Gastrocnemius medialis (tissue), 4 donors: ENCODE measurements at regions not wholly inside any gene's neighbourhood (a gene's known extent, or its start where the extent isn't known, plus 50 kb on each side); places are given as distances from the start of the nearest gene placed in this dataset.

Source experiments
- ATAC-seq, 2 donors: fragments of 150-250 bp; one replicate each; pipeline ENCODE4 v1.9.1; 2016
- DNase-seq, 2 donors: peaks; one replicate each; pipeline ENCODE4 v3.0.0-alpha.2; 2019
- H3K27ac ChIP-seq, 4 donors: fragments of 200-600 bp; sonication (generic); 1 replicate in 1 of 4; 2 replicates in 3 of 4; pipeline ENCODE4 v1.5.1; 2016 to 2018; ENCODE audit warnings: mild to moderate bottlenecking in 2 of 4, moderate library complexity in 1 of 4
- H3K27me3 ChIP-seq, 3 donors: fragments of 200-600 bp; sonication (generic) in 2 of 3; 1 replicate in 1 of 3; 2 replicates in 2 of 3; pipeline versions ENCODE4 v1.5.1 to v1.6.0; 2016 to 2019; ENCODE audit warnings: mild to moderate bottlenecking in 1 of 3, moderate library complexity in 1 of 3
- H3K36me3 ChIP-seq, 2 donors: fragments of 200-600 bp; sonication (generic) in 1 of 2; one replicate each; pipeline ENCODE4 v1.5.1; 2017 to 2018
- H3K4me1 ChIP-seq, 2 donors: fragments of 200-600 bp; sonication (generic) in 1 of 2; one replicate each; pipeline ENCODE4 v1.5.1; 2016 to 2017; ENCODE audit warnings: mild to moderate bottlenecking in 2 of 2
- H3K4me3 ChIP-seq, 4 donors: fragments of 200-600 bp; sonication (generic) in 3 of 4; 1 replicate in 1 of 4; 2 replicates in 3 of 4; pipeline ENCODE4 v1.5.1; 2016 to 2019; ENCODE audit warnings: mild to moderate bottlenecking in 2 of 4
- H3K9me3 ChIP-seq, 3 donors: fragments of 200-600 bp; sonication (generic) in 2 of 3; 1 replicate in 1 of 3; 2 replicates in 2 of 3; pipeline ENCODE4 v1.5.1; 2016 to 2019
- CTCF ChIP-seq, 5 experiments: fragments of 450-650 bp in 3 of 5; fragments of 200-600 bp in 2 of 5; sonication (generic) in 2 of 5; IDR thresholded peaks in 4 of 5; conservative IDR thresholded peaks in 1 of 5; 1 replicate in 4 of 5; 2 replicates in 1 of 5; pipeline ENCODE4 v1.5.1; 2016 to 2019; ENCODE audit warnings: antibody characterized with exemption in 5 of 5, mild to moderate bottlenecking in 3 of 5, moderate library complexity in 3 of 5
- POLR2A ChIP-seq, 2 donors: fragments of 450-650 bp; IDR thresholded peaks; one replicate each; pipeline ENCODE4 v1.6.1; 2017; ENCODE audit warnings: antibody characterized with exemption in 2 of 2, mild to moderate bottlenecking in 2 of 2, moderate library complexity in 2 of 2
- in situ Hi-C, 4 donors: fragments of 200-750 bp; cut with MboI; loops; one replicate each; pipeline versions ENCODE4 v1.15.0 to v1.8.0; 2017; ENCODE audit warnings: low sequenced_read_pairs in 4 of 4
- intact Hi-C: fragments of 100-400 bp; cut with DNase I; formaldehyde crosslinking; loops from one replicate; pipeline ENCODE4 v1.15.1; 2023; ENCODE audit warnings: low total_unique reads

- TF ChIP-seq CTCF (IDR thresholded peaks at IDR 0.05 in 4 of 5, conservative IDR thresholded peaks at IDR 0.05 in 1 of 5) (no peak), POLR2A (IDR thresholded peaks at IDR 0.05) (no peak)
- H3K27ac ChIP-seq: peak overlapping the region in 1 of 4 donors; percentile 13
- peak; percentile 78 to 79 for ATAC-seq
- no peak overlapping the region for H3K4me3 ChIP-seq
- DNase-seq: peak; percentile 28 to 59
- no peaks in the 10 kb centered on the region for H3K27me3 ChIP-seq
- H3K4me1 ChIP-seq: peaks cover 9 to 10% of the 10 kb centered on the region in 2 donors
- peaks cover 0 to 3% (median 0%) of the 10 kb centered on the region in 3 donors for H3K9me3 ChIP-seq
- in situ Hi-C loops (no loop called here), intact Hi-C loops (no loop called here)
- H3K36me3 ChIP-seq: no peaks in the 10 kb centered on the region
Observed at GRCh38 chr9:134243778-134244467, 79.6 kb upstream of the RNU6ATAC start.

- H3K4me1 ChIP-seq: peaks cover 9 to 10% of the 10 kb centered on the region in 2 donors
- peaks cover 0 to 3% (median 0%) of the 10 kb centered on the region in 3 donors for H3K9me3 ChIP-seq
- DNase-seq (no peak), ATAC-seq (no peak)
- H3K36me3 ChIP-seq: no peaks in the 10 kb centered on the region
- in situ Hi-C loops: no loop called here
- H3K27me3 ChIP-seq: no peaks in the 10 kb centered on the region
- H3K27ac ChIP-seq: no peak overlapping the region
- no peak overlapping the region for H3K4me3 ChIP-seq
- TF ChIP-seq CTCF (IDR thresholded peaks at IDR 0.05 in 4 of 5, conservative IDR thresholded peaks at IDR 0.05 in 1 of 5): no peak
- TF ChIP-seq POLR2A (IDR thresholded peaks at IDR 0.05): no peak
- intact Hi-C loops: no loop called here
Observed at GRCh38 chr9:134245179-134245578, 80.8 kb upstream of the RNU6ATAC start.

GRCh38 chr9:134247918-134248631, 78.2 kb upstream of the RXRA start:
- intact Hi-C loops: no loop called here
- DNase-seq: no peak

GRCh38 chr9:134251296-134252069, 74.8 kb upstream of the RXRA start:
- intact Hi-C loops (no loop called here), in situ Hi-C loops (no loop called here)
- DNase-seq (no peak), ATAC-seq (no peak)
- Histone ChIP-seq H3K27ac (no peak overlapping the region), H3K4me1 (peaks cover 4 to 10% of the 10 kb centered on the region in 2 donors), H3K27me3 (no peaks in the 10 kb centered on the region), H3K36me3 (no peaks in the 10 kb centered on the region), H3K9me3 (peaks cover 0 to 3% (median 0%) of the 10 kb centered on the region in 3 donors), H3K4me3 (no peak overlapping the region)
- TF ChIP-seq CTCF (IDR thresholded peaks at IDR 0.05 in 4 of 5, conservative IDR thresholded peaks at IDR 0.05 in 1 of 5): no peak
- no peak for TF ChIP-seq POLR2A (IDR thresholded peaks at IDR 0.05)

More at GRCh38 chr9:134247918-134248631, 78.2 kb upstream of the RXRA start:
- TF ChIP-seq CTCF (IDR thresholded peaks at IDR 0.05 in 4 of 5, conservative IDR thresholded peaks at IDR 0.05 in 1 of 5) (no peak), POLR2A (IDR thresholded peaks at IDR 0.05) (no peak)
- no peak overlapping the region for H3K4me3 ChIP-seq
- H3K36me3 ChIP-seq: no peaks in the 10 kb centered on the region
- no peak overlapping the region for H3K27ac ChIP-seq
- in situ Hi-C loops: no loop called here
- peaks cover 0 to 3% (median 0%) of the 10 kb centered on the region in 3 donors for H3K9me3 ChIP-seq
- ATAC-seq: no peak
- H3K27me3 ChIP-seq: no peaks in the 10 kb centered on the region
- H3K4me1 ChIP-seq: peaks cover 14 to 19% of the 10 kb centered on the region in 2 donors
